HK-2 (cell line): ENCODE measurements at regions not wholly inside any gene's neighbourhood (a gene's known extent, or its start where the extent isn't known, plus 50 kb on each side); places are given as distances from the start of the nearest gene placed in this dataset.

Experiments
- DNase-seq: peaks from one replicate; pipeline ENCODE4 v3.0.0-alpha.2; 2018; ENCODE audit not compliant: unreplicated experiment

DNA sequence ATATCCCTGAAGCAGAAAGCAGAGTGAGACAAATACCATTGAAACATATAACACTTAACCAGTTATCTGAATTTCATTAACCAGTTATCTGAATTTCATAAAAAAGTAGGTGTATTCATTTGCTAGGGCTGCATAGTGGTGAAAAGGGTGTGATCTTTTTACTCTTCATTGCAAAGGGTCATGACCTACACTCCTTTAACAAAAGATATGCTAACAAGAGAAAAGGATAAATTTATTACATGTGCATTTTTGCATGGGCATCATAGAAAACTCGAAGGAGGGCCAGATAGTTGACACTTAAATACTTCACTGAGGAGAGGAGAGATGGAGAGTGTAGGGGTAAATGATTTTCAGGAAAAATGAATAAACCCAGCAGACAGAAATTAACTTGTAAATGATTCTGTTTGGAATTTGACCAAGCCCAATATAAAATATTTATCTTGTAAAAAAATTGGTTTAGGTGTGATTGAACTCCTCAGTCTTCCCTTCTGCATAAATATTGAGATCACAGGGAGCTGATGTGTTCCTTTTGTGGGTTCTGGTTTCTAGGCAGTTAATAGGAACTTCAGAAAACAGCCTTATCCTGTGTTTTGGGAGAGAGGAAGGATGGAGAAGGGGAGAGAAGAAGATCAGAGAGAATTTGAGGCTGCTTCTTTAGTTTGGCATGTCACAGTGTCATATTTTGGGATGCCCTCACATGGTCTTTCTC lies 372.5 kb upstream of the SYT4 start:
- no peak for DNase-seq

DNA sequence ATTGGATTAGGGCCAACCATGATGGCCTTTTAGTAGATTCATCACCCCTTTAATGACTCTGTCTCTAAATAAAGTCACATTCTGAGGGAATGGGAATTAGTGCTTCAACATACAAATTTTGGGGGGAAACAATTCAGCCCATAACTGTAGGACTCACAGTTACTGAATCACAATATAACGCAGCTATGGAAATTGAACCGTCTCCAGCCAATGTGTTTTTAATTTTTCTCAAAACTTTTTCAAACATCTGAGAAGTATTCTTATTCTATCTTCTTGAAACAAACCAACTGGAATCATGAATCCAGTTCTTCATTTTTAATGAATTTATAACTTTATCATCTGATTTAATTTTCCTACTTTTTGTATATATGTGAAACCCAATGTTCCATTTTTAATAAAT lies 373.1 kb upstream of the SYT4 start:
- DNase-seq = no peak

DNA sequence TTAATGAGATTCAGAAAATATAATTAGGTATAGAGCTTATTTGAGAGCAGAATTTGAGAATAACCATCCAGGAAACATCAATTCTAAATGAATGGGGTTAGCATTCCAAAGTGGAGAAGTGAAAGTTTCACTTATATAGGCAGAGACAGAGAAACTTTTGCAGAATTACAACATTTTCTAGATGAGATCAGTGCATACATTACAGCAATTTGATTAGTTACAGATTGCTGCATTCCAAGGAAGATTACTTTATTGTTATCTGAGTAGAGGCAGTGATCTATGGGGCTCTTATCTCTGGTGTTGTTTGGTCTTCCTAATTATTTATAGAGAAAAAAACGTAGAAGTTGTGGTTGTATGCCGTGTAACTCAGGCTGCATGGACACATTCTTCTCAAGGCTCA lies 373.8 kb upstream of the SYT4 start:
- no peak for DNase-seq

DNA sequence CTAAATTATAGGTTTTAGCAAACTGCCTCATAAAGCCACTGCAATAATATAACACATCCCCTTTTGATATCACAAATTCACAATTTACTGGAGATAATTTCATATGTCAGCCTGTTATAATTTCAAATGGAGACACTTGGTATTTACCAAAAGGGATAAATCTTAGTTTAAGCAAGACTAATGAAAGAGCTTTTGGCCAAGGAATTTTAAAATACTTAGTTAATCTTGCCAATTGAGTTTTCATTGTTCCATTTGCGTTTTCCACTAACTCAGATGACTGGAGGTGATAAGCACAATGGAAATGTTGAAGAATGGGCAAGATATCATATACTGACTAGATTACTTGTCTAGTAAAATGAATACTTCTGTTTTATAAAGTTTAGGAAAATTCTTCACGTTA lies 379.3 kb upstream of the SYT4 start:
- DNase-seq = no peak

DNA sequence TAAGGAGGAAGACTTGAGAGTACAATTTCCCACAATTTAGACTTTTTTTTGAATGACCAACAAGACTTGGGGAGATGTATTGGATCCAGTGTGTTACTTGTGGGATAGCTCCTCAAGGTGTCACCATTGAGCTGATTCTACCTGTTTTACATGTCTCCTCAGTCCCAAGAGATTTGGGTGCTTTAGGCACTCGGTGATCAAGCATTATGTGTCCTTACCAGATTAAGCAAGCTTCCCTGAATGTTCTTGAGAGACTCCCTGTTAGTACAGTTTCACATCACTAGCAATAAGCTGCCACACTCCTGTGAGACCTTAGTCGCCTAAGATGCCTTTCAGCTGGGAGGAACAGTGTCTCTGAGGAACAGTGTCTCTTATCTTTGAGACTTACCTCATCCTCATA lies 384.3 kb upstream of the SYT4 start:
- DNase-seq = peak; percentile 11

DNA sequence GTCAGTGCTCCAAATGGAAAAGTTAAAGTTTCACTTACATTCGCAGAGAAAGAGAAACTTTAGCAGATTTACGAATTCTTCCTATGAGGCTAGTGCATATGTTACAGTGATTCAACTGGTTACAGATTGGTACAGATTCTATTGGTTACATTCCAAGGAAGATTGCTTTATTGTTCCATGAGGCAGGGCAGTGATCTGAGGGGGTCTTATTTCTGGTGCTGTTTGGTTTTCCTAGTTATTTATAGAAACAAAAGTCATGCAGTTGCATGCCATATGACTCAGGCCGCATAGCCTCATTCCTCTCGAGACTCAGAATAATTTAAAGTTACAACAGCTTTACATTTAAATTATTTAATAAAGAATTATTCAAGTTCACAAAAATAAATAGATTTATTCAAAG lies 385.4 kb upstream of the SYT4 start:
- no peak for DNase-seq

DNA sequence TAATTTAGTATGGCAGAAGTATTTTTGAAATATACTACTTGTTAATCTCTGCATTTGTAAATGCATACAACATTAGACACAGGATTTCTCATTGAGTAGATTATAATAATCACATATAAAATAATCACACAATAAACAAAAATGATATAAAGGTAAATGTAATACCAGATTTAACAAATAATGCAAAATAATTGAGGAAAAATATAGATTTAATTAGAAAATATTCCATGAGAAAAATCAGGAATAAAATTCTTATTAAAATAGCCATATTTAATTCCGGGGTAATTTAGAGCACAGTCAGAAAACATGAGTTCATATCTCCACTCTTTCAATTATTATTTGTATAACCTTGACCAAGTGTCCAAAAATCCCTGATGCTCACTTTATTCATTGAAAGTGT lies 385.9 kb upstream of the SYT4 start:
- no peak for DNase-seq

DNA sequence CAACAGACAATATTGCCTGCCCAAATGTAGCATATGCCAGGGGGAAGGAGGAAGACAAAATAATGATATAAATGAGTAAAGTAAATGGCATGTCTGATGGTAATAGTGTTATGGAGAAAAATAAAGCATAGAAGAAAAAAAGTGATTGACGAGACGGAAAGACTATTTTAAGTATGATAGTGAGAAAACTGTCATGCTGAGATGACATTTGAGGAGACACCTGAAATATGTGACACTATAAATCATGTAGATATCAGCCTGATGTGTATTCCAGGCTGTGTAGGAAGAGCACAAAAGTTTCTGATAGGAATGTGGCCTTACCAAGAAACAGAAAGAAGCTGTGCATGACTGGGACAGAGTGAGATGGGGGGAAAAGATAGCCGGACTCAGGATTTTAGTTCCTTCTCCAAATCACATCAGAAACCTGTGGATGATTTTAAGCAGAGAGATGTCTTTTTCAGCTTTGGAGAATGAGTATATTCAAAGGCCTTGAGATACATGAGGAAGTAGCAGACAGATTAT lies 387.3 kb upstream of the SYT4 start:
- no peak for DNase-seq

DNA sequence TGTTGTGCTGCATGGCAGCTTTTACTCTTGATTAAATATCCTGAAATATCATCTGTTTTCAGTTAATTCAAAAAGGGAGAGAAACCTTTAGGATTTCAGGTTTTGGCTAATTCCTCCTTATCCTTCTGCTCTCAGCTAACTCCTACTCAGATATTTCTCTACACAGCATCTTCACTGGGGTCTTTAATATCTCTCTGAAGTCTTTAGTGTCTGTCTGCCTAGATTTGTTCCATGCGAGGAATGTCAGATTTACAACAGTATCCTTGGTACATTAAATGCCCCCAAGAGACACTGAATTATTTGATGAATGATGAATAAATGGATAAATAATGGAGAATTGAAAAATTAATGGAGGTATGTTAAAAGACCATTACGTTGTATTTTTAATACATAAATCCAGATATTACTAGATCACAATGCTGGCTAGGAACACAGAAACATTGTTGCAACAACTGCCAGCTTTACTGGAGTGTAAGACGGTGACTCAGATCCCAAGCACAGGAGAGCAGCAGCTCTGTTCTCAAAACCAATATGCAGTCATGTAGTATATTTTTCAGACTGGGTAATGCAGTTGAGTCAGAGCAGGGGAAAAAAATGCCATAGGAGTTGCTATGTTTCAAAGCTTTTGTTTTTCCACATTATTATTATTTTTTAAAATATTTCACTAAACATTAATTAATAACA lies 388.0 kb upstream of the SYT4 start:
- DNase-seq = no peak

DNA sequence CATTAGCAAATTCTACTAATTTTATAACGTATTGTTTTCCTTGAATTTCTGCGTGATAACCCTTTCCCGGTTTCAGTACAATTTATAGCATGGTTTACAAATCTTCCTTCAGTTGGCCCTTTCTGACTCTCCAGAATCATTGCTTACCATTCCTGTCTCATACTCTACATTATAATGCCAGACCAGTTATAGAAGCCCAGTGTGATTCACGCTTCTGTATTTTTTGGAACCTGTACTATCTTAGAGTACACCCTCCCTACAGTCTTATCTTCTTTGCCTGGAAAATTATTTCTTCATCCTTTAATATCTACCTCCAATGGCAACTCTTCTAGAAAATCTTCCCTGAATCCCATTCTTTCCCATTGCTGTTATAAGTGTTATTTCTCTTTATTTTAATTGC lies 391.6 kb upstream of the SYT4 start:
- DNase-seq = no peak

DNA sequence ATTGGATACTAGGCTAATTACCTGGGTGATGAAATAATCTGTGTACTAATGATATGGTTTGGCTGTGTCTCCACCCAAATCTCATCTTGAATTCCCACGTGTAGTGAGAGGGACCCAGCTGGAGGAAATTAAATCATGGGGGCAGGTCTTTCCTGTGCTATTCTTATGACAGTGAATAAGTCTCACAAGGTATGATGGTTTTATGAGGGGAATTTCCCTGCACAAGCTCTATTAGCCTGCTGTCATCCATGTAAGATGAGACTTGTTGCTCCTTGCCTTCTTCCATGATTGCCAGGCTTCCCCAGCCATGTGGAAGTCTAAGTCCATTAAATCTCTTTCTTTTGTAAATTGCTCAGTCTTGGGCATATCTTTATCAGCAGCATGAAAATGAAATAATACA lies 394.1 kb upstream of the SYT4 start:
- DNase-seq = no peak

DNA sequence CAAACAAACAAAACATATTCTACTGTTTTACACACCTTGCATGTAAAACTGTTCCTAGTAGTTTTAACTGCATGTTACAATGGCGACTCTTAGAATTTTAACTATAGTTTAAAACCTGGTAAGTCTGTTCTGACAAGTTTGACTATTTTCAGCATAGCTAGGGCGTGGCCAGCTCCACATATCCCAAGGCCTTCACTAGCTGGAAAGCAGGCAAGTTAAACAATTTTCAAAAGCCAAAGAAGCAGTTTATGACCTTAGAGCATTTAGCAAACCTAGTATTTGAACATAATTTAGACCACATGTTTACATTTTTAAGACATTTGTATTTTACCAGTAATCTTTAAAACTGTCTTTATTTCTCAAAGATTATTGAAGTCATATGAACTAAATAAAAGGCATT lies 402.8 kb upstream of the SYT4 start:
- DNase-seq = no peak

DNA sequence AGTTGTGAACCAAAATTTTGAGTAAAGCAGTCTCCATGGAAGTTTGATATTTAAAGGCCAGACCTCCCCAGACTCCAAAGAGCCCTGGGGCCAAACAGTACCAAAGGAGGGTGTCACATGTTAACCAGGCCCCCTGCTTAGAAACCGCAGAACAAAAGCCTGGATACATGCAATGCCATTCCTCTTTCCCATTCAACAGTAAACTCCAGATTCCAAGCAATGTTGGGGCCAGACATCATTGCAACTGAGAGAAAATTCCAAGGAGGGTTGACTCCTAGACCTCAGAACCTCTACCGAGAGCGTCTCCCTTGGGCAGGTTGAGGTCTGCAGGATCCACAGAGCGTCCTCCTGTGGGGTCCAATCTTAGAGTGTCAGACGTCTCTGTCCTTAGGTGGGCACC lies 404.4 kb upstream of the SYT4 start:
- DNase-seq = no peak

DNA sequence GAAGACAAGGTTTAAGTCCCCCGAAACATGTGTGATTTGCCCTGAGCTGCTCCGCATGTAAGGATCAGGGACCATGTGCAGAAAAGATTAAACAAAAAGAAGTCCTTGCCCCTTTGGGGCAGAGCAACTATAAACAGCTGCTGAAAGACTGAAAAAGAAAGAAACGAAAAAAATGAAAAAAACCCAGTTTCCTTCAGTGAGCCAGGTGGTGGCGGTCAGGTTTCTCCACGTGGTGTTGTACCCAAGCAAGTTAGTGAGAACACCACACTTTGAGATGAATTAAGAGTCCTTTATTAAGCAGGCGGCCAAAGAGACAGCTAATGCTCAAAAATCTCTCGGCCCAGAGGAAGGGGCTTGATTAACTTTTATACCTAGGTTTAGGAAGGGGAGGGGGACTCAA lies 404.9 kb upstream of the SYT4 start:
- no peak for DNase-seq

DNA sequence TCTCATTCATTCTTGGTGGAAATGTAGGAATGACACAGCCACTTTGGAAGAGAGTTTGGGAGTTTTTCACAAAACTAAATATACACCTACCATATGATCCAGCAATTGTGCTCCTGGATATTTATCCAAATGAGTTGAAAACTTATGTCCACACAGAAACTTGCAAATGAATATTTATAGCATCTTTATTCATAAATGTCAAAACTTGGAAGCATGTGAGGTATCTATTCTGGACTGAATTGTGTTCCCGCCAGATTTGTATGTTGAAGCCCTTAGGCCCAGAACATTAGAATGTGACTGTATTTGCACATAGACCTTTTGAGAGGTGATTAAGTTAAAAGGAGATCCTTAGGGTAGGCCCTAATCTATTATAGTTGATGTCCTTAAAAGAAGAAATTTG lies 409.4 kb upstream of the SYT4 start:
- DNase-seq = no peak

DNA sequence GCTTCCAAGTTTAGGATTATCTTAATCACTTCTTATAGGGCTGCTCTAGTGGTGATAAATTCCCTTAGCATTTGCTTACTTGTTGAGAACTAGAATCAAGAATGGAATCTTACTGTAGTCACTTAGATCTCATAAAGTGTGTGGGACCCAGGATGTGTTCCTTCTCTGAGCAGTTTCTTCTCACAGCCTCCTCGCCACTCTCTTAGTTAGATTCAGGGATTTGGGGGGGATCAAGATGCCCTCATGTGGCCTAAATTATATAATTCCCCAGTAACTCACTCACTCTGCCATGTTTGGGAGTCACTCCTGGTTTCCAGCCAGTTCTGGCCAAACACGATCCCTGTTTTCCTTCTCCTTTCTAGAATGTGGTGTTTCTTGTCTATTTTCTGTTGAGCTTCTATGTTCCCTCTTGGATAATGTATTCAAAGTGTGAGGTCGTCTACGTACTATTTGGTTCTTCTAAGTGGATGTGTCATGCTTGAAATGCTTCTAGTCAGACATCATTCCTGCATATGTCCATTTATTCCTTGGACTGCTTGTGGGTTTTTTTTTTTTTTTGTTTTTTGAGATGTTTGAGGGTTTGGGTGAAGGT lies 414.9 kb upstream of the SYT4 start:
- peak; percentile 1 for DNase-seq

DNA sequence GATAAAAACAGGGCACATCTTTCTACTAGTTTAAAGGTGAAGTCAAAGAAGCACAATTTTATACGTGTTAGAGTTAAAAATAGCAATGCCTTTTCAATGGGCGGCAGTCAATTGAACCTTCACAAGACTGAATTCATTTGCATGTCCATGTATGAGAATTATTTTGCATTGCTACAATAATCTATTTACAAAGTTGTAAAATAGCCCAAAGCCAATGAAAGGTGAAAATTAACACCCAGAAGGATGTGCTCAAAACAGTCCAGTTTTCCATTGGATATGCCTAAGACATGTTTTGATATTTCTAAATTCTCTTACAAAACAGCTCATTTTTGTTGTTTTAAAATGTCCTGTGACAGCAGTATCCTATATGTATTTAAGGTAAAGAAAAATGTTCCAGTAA lies 425.1 kb upstream of the SYT4 start:
- DNase-seq = no peak

DNA sequence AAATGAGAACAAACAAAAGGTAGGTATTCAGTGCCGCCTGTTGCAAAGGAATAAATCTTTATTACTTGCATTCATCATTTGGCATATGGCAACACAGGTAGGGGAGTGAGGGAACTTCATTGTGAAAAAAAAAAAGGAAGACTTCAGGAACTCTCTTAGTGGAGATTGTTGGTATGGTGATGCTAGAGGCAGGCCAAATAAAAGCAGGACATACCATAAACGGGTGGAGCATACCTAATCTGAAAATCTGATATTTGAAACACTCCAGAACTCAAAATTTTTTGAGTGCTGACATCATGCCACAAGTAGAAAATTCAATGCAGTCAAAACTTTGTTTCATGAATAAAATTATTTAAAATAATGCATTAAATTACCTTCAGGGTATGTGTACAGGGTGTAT lies 425.8 kb upstream of the SYT4 start:
- DNase-seq = no peak

DNA sequence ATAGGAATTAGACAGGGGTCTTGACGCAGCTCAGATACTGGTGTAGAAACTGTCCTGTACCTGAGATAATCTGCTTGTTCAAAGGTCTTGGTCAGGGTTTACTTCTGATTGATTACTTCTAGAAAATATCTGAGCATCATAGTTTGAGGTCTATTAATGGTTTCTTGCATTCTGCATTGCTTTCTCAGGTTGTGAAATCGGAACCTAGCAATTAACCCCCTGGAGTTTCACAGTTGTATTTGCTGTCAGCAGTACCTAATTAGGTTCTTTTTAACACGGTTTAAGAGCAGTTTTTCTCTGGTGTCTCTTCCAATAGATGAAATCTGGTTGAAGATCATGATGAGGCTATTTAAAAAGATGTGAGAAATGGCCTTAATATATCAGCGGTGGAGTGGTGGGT lies 428.6 kb upstream of the SYT4 start:
- no peak for DNase-seq

DNA sequence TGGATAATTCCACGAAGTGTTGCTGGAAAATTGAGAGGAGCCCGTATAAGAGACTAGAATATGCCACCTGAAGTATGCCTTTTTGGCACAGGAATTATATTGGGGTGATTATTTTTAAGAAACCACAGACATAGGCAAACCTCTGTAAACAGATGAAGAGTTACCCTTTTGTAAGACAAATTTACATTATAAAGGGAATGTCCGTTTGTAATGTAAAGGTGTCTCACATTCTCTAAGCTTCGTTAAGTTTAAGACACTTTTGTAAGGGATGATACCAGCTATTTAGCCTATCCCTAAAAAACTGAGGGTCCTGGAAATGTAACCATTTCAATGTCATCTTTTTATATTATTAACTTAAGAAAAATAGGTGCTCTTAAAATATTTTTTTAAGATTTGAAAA lies 432.8 kb upstream of the SYT4 start:
- no peak for DNase-seq

DNA sequence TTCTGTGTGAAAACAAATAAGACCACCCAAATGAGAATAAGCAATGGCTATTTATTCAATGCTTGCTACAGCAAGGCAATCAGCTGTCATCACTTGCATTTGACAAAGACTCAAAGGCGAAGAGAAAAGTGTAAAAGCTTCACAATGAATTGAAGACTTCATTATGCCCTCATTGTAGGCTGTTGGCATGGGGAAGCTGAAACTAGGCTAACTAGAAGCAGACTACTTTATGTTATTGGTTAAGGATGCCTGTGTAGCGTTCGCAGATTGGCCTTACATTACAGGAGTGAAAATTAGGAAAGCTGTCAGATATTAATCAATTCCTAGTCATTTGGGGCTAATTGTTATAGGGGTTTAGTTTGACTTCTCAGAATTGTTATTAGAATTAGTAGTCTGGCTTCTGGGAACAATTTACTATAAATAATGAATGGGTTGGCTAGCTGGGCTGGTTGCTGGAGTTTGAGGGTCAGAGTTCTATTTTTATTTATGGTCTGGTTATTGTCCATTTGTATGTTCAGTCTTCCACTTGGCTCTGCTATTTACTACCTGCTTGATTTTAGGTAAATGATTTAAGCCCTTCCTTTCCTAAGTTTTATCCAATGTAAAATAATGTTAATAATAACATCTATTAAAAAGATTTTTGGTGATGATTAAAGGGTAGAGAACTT lies 437.2 kb upstream of the SYT4 start:
- DNase-seq = no peak

DNA sequence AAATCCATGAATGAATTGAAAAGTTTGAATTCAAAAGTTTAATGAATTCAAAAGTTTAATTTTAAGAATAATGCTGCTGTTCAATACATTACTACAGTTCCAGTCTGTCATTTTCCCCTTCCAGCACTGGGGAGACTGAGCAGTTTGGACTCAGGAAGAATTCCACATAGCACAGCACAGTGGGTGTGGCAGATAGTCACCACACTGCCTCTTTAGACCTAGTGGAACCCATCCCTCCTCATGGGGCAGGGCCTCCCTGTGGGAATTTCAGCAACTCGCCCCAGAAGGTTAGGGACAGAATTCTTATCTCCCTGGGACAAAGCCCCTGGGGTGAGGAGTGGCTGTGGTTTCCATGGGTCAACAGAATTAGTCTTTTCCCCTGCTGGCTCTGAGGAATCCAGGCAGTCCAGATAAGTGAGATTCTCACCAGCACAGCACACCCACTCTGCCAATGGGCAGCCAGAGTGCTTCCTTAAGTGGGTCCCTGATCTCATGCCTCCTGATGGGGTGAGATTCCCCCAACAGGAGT lies 442.0 kb upstream of the SYT4 start:
- no peak for DNase-seq

DNA sequence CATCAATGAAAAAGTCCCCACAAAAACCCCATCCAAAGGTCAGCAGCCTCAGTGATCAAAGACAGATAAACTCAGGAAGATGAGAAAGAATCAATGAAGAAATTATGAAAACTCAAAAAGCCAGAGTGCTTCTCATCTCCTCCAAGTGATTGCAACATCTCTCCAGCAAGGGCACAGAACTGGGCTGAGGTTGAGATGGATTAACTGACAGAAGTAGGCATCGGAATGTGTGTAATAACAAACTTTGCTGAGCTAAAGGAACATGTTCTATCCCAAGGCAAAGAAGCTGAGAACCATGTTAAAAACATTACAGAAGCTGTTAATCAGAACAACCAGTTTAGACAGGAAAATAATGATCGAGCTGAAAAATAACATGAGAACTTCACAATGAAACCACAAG lies 442.8 kb upstream of the SYT4 start:
- no peak for DNase-seq
